ENCODE measurements at regions not wholly inside any gene's neighbourhood (a gene's known extent, or its start where the extent isn't known, plus 50 kb on each side); places are given as distances from the start of the nearest gene placed in this dataset.

- TF ChIP-seq, protein P1, sequence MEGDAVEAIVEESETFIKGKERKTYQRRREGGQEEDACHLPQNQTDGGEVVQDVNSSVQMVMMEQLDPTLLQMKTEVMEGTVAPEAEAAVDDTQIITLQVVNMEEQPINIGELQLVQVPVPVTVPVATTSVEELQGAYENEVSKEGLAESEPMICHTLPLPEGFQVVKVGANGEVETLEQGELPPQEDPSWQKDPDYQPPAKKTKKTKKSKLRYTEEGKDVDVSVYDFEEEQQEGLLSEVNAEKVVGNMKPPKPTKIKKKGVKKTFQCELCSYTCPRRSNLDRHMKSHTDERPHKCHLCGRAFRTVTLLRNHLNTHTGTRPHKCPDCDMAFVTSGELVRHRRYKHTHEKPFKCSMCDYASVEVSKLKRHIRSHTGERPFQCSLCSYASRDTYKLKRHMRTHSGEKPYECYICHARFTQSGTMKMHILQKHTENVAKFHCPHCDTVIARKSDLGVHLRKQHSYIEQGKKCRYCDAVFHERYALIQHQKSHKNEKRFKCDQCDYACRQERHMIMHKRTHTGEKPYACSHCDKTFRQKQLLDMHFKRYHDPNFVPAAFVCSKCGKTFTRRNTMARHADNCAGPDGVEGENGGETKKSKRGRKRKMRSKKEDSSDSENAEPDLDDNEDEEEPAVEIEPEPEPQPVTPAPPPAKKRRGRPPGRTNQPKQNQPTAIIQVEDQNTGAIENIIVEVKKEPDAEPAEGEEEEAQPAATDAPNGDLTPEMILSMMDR (IDR thresholded peaks at IDR 0.05; ENCODE audit: extremely low read depth, missing control alignments): no peak
- no peak for DNase-seq (ENCODE audit: low spot score)
Observed at GRCh38 chr1:94624203-94624602, 82.6 kb upstream of the F3 start.

DNA sequence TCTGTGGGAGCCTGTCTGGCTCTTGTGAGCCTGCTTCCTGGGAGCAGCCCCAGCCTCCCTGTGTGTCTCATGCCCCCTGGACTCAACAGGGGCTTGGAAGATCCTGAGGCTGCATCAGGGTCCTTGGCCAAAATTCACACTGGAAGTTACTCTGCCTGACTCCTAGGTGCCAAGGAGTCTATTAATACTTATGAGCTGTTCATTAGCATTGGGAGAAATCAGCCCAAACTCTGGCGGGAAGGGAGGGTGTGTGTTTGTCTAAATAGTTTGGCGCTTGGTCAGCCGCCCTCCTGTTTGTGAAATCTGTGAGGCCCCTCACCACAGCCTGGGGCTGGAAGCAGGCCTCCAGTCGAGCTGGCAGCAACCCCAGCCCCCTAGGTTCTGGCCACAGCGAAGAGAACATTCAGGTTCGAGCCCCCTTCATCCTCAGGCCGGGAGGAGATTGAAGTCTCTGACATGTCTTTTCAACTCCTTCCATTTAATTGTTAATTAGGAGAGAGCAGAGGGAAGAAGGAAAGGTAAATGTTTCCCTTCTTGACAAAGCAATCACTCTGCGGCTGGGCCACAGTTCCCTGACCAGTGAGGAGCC, 82.1 kb upstream of the F3 start:
- TF ChIP-seq, protein P1 (IDR thresholded peaks at IDR 0.05; ENCODE audit: extremely low read depth, missing control alignments): no peak
- DNase-seq (ENCODE audit: low spot score): no peak

DNA sequence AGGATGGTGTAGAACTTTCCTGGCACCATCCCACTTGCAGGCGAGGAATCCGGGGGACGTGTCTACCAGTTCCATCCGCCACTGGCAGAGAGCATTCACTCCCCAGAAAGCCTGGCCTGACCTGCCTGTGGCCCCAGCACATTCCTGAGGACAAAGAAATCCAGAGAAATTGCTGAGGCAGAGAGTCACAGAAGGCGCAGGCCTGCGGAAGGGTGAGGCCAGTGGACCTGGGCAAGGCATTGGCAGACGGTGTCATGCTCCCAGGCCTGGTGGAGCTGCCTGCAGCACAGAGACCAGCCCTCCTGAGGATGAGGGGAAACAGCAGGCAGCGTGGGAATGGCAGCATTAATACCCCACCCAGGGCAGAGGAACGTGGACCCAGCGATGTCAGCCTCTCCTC, 81.2 kb upstream of the F3 start:
- no peak for DNase-seq (ENCODE audit: low spot score)
- TF ChIP-seq, protein P1 (IDR thresholded peaks at IDR 0.05; ENCODE audit: extremely low read depth, missing control alignments): no peak

DNA sequence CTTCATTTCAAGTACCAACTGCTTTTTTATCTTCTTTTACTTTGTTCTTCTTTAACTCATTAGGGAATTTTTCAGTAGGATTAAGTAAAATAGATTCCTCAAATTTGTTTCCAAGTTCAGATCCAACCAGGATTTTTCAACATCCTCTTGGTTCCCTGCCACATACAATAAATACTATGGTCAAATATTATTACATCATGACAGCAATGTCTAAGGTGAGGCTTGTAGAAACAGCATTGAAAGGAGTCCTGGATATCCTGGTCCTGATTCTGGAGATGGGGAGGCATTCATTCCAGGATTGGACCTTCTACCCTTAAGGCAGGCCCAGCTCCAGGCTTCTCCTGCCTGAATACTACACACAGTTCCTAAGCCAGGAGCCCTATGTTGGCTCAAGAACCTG, 80.2 kb upstream of the F3 start:
- TF ChIP-seq, protein P1 (IDR thresholded peaks at IDR 0.05; ENCODE audit: extremely low read depth, missing control alignments): no peak

DNA sequence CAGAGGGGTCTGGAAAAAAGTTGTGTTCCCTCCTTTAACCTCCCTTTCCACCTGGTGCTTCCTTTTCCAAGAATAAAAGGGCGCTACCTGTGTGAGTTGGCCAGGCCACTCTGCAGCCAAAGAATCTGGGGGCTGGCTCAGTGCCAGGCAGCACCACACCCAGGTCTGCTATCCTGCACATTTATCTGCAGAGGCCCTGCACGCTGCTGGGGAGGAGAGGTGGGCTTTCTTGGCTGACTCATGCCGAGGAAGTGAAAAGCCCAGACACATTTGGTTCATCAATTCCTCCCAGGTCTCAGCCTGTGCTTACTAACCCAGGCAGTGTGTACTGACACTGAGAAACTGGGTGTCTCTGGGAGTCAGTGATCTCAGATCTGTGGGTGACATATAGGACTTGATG, 79.8 kb upstream of the F3 start:
- DNase-seq (ENCODE audit: low spot score): no peak
- TF ChIP-seq, protein P1 (IDR thresholded peaks at IDR 0.05; ENCODE audit: extremely low read depth, missing control alignments): no peak

More for the DNA sequence above, 80.2 kb upstream of the F3 start:
- DNase-seq (ENCODE audit: low spot score): no peak

- DNase-seq (ENCODE audit: low spot score): no peak
- TF ChIP-seq, protein P1 (IDR thresholded peaks at IDR 0.05; ENCODE audit: extremely low read depth, missing control alignments): no peak
Observed at GRCh38 chr1:94620345-94621031, 78.9 kb upstream of the F3 start.

- DNase-seq (ENCODE audit: low spot score): no peak
- TF ChIP-seq, protein P1 (IDR thresholded peaks at IDR 0.05; ENCODE audit: extremely low read depth, missing control alignments): no peak
Observed at GRCh38 chr1:94619731-94620130, 78.2 kb upstream of the F3 start.

Measured in GM20000 (cell line).